Endodermal cell (in vitro differentiated cells): ENCODE measurements at regions not wholly inside any gene's neighbourhood (a gene's known extent, or its start where the extent isn't known, plus 50 kb on each side); places are given as distances from the start of the nearest gene placed in this dataset.

ENCODE experiments used
- DNase-seq: peaks from one replicate; pipeline ENCODE4 v3.0.0-alpha.2; 2017
- H3K27ac ChIP-seq: 2 replicates; pipeline ENCODE4 v1.5.1; 2013; ENCODE audit warnings: mild to moderate bottlenecking, low read depth, low read length, moderate library complexity
- H3K27me3 ChIP-seq: 2 replicates; pipeline ENCODE4 v1.6.1; 2013; ENCODE audit warnings: mild to moderate bottlenecking, low read length, moderate library complexity; ENCODE audit not compliant: insufficient read depth, control insufficient read depth, poor library complexity, severe bottlenecking
- H3K36me3 ChIP-seq: 2 replicates; pipeline ENCODE4 v1.7.0; 2013; ENCODE audit warnings: mild to moderate bottlenecking, low read length, moderate library complexity; ENCODE audit not compliant: control insufficient read depth, insufficient read depth
- H3K4me1 ChIP-seq: one replicate; pipeline ENCODE4 v1.7.0; 2013; ENCODE audit warnings: low read length; ENCODE audit not compliant: control insufficient read depth, insufficient read depth
- H3K4me3 ChIP-seq: 2 replicates; pipeline ENCODE4 v1.5.1; 2013; ENCODE audit warnings: mild to moderate bottlenecking, low read length, moderate library complexity
- H3K9ac ChIP-seq: 2 replicates; pipeline ENCODE4 v1.6.1; 2013; ENCODE audit warnings: mild to moderate bottlenecking, low read length, moderate library complexity; ENCODE audit not compliant: poor library complexity, severe bottlenecking; ENCODE audit errors: extremely low read depth
- H3K9me3 ChIP-seq: 2 replicates; pipeline ENCODE4 v1.6.1; 2013; ENCODE audit warnings: mild to moderate bottlenecking, low read length, moderate library complexity; ENCODE audit not compliant: control insufficient read depth
- H3K27ac Mint-ChIP-seq: 2 replicates; pipeline ENCODE4 v1.8.0; 2020; ENCODE audit warnings: mixed read lengths
- H3K27me3 Mint-ChIP-seq: 2 replicates; pipeline ENCODE4 v1.8.0; 2021; ENCODE audit warnings: mild to moderate bottlenecking, mixed read lengths; ENCODE audit not compliant: insufficient read depth
- H3K36me3 Mint-ChIP-seq: 2 replicates; pipeline ENCODE4 v1.8.0; 2020; ENCODE audit warnings: low read depth, mixed read lengths
- H3K4me1 Mint-ChIP-seq: 2 replicates; pipeline ENCODE4 v1.8.0; 2020; ENCODE audit warnings: mixed read lengths
- H3K4me3 Mint-ChIP-seq: 2 replicates; pipeline ENCODE4 v1.8.0; 2020; ENCODE audit warnings: mild to moderate bottlenecking, moderate library complexity, mixed read lengths
- H3K9me3 Mint-ChIP-seq: 2 replicates; pipeline ENCODE4 v1.8.0; 2020; ENCODE audit warnings: mild to moderate bottlenecking, mixed read lengths
- CTCF ChIP-seq: fragments of 200-600 bp; sonication (generic); conservative IDR thresholded peaks from 2 replicates; pipeline ENCODE4 v1.5.0; 2021; ENCODE audit warnings: antibody characterized with exemption, mild to moderate bottlenecking
- WGBS, 2 experiments: methylation state at CpG; one replicate each; pipeline versions ENCODE4 v1.1.5 to v1.1.7; 2013; ENCODE audit warnings: missing lambda C conversion rate in 2 of 2, mixed read lengths in 1 of 2; ENCODE audit not compliant: insufficient coverage in 1 of 2, insufficient read length in 1 of 2; 5-methylcytosine and 5-hydroxymethylcytosine counted together

- no peak overlapping the region for H3K4me3 Mint-ChIP-seq
- H3K27ac Mint-ChIP-seq: no peak overlapping the region
- no peak for DNase-seq
- H3K27ac ChIP-seq: no peak overlapping the region
- no peak overlapping the region for H3K9ac ChIP-seq
- peaks cover 5% of the 10 kb centered on the region for H3K27me3 Mint-ChIP-seq
- TF ChIP-seq CTCF: no peak
- H3K9me3 ChIP-seq: peaks cover 40% of the 10 kb centered on the region
- peaks cover 17% of the 10 kb centered on the region for H3K36me3 Mint-ChIP-seq
- H3K4me1 ChIP-seq: no peaks in the 10 kb centered on the region
- H3K36me3 ChIP-seq: no peaks in the 10 kb centered on the region
- H3K4me1 Mint-ChIP-seq: no peaks in the 10 kb centered on the region
- H3K9me3 Mint-ChIP-seq: peaks cover 65% of the 10 kb centered on the region
- peak overlapping the region; percentile 38 for H3K4me3 ChIP-seq
- no peaks in the 10 kb centered on the region for H3K27me3 ChIP-seq
Measured at GRCh38 chr2:167450364-167450763, 562.1 kb downstream of the XIRP2 start.

GRCh38 chr2:167440382-167440781 is 552.1 kb downstream of the XIRP2 start:
- H3K27ac ChIP-seq: no peak overlapping the region
- peaks cover 4% of the 10 kb centered on the region for H3K9me3 ChIP-seq
- no peak for DNase-seq
- H3K9ac ChIP-seq: no peak overlapping the region
- H3K27me3 Mint-ChIP-seq: no peaks in the 10 kb centered on the region
- TF ChIP-seq CTCF: no peak
- no peaks in the 10 kb centered on the region for H3K36me3 ChIP-seq
- H3K4me1 Mint-ChIP-seq: no peaks in the 10 kb centered on the region
- H3K9me3 Mint-ChIP-seq: peaks cover 7% of the 10 kb centered on the region
- H3K4me3 Mint-ChIP-seq: no peak overlapping the region
- no peak overlapping the region for H3K27ac Mint-ChIP-seq
- peaks cover 7% of the 10 kb centered on the region for H3K36me3 Mint-ChIP-seq
- no peak overlapping the region for H3K4me3 ChIP-seq
- no peaks in the 10 kb centered on the region for H3K4me1 ChIP-seq
- H3K27me3 ChIP-seq: no peaks in the 10 kb centered on the region

DNA sequence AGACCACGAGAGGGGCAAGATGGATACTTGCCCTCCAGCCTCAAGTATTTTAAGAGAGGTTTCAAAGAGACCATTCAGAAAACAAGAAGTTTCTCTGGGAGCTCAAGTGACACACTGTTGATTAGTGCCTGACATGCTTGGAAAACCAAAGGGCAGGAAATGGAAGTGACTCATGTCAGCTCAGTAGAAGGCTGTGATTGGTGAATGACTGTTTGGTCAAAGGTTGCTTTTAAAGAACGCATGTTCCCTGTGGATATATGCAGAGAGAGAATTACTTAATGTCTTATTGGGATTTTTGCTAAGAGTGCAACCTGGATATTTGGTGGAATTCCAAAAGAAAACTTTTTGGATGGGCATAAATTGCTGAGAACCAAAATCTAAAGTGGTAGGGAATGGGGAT is 549.9 kb downstream of the XIRP2 start:
- WGBS, 2 experiments: 69 to 78% methylated on average over 2 of the region's 2 CpGs
- H3K4me1 Mint-ChIP-seq: no peaks in the 10 kb centered on the region

More for the DNA sequence above, 549.9 kb downstream of the XIRP2 start:
- H3K36me3 ChIP-seq: no peaks in the 10 kb centered on the region
- H3K27me3 Mint-ChIP-seq: no peaks in the 10 kb centered on the region
- no peak for TF ChIP-seq CTCF
- H3K4me1 ChIP-seq: no peaks in the 10 kb centered on the region
- peaks cover 4% of the 10 kb centered on the region for H3K9me3 ChIP-seq
- H3K27ac Mint-ChIP-seq: no peak overlapping the region
- DNase-seq: no peak
- no peaks in the 10 kb centered on the region for H3K27me3 ChIP-seq
- no peak overlapping the region for H3K4me3 Mint-ChIP-seq
- no peaks in the 10 kb centered on the region for H3K9me3 Mint-ChIP-seq
- H3K4me3 ChIP-seq: no peak overlapping the region
- H3K27ac ChIP-seq: no peak overlapping the region
- H3K9ac ChIP-seq: no peak overlapping the region
- no peaks in the 10 kb centered on the region for H3K36me3 Mint-ChIP-seq
